ENCODE measurements at regions not wholly inside any gene's neighbourhood (a gene's known extent, or its start where the extent isn't known, plus 50 kb on each side); places are given as distances from the start of the nearest gene placed in this dataset.
A peak's percentile ranks its signal among the peaks of the same experiment; 100 is the strongest.

DNA sequence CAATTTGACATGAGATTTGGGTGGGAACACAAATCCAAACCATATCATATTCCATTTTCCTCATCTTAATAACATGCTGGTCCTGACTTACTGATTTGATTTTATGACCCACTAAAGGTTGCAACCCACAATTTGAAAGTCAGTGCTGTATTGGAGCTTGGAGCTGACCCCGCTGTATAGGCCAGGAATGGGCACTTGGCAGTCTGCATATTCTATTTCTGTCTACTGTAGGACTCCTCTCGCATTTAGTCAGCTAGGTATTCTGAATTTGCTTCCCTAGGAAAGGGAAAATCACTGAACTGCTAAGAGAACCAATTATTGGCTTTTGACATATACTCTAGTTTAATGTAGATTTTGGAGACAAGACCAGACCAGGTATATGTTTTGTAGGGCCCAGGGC, 157.0 kb downstream of the MFSD1 start:
- peaks cover 14% of the 10 kb centered on the region for H3K4me1 Mint-ChIP-seq (ENCODE audit: low read depth, unreplicated experiment)
- H3K27ac Mint-ChIP-seq (ENCODE audit: unreplicated experiment), result no peak overlapping the region
- H3K27me3 Mint-ChIP-seq (ENCODE audit: unreplicated experiment), result peaks cover 1% of the 10 kb centered on the region
- no peak overlapping the region for H3K4me3 Mint-ChIP-seq (ENCODE audit: unreplicated experiment)
- H3K36me3 Mint-ChIP-seq (ENCODE audit: unreplicated experiment), result peaks cover 2% of the 10 kb centered on the region
- peaks cover 2% of the 10 kb centered on the region for H3K9me3 Mint-ChIP-seq (ENCODE audit: unreplicated experiment)
- TF ChIP-seq, protein P1, sequence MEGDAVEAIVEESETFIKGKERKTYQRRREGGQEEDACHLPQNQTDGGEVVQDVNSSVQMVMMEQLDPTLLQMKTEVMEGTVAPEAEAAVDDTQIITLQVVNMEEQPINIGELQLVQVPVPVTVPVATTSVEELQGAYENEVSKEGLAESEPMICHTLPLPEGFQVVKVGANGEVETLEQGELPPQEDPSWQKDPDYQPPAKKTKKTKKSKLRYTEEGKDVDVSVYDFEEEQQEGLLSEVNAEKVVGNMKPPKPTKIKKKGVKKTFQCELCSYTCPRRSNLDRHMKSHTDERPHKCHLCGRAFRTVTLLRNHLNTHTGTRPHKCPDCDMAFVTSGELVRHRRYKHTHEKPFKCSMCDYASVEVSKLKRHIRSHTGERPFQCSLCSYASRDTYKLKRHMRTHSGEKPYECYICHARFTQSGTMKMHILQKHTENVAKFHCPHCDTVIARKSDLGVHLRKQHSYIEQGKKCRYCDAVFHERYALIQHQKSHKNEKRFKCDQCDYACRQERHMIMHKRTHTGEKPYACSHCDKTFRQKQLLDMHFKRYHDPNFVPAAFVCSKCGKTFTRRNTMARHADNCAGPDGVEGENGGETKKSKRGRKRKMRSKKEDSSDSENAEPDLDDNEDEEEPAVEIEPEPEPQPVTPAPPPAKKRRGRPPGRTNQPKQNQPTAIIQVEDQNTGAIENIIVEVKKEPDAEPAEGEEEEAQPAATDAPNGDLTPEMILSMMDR (IDR thresholded peaks at IDR 0.05; ENCODE audit: partially characterized antibody, unreplicated experiment), result no peak
- DNase-seq, result no peak

DNA sequence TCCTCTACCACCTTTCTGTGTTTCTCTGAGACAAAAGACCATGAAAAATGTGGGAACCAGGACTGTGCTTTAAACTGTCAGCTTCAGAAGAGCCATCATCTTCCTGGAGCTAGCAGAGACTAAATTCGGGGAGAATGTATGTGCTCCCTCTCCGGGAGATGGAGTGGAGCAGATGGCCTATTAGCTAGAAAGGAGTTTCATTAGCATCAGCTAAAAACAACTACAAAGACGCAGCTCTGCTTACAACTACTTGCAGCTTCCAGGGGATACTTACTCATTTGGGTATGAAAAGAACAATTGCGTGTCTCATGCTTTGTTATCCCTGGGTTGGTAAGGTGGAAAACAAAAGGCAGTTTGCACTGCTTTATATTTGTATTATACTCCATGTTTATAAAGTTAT, 159.6 kb downstream of the MFSD1 start:
- H3K9me3 Mint-ChIP-seq (ENCODE audit: unreplicated experiment), result peaks cover 2% of the 10 kb centered on the region
- peaks cover 14% of the 10 kb centered on the region for H3K4me1 Mint-ChIP-seq (ENCODE audit: low read depth, unreplicated experiment)
- peak overlapping the region; percentile 5 for H3K4me3 Mint-ChIP-seq (ENCODE audit: unreplicated experiment)
- H3K36me3 Mint-ChIP-seq (ENCODE audit: unreplicated experiment), result peaks cover 4% of the 10 kb centered on the region
- TF ChIP-seq, protein P1 (IDR thresholded peaks at IDR 0.05; ENCODE audit: partially characterized antibody, unreplicated experiment), result no peak
- peaks cover 1% of the 10 kb centered on the region for H3K27me3 Mint-ChIP-seq (ENCODE audit: unreplicated experiment)
- no peak for DNase-seq
- H3K27ac Mint-ChIP-seq (ENCODE audit: unreplicated experiment), result peak overlapping the region; percentile 44

DNA sequence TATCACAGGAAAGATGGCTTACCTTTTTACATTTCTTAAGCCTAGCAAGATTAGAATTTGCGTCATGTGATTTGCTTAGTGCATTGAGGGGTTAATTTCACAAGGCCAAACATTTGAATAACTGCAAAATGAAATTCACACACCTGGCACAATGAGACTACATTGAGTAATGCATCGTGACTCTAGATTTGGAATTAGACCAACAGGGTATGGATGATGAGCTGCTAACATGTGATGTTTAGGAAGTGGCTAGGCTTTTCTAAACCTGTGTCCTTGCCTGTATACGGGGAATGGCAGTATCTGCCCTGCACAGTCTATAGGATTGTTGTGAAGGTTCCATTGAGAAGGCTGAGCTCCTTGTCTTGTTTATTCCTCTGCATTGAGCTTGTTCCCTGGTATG, 160.1 kb downstream of the MFSD1 start:
- peaks cover 2% of the 10 kb centered on the region for H3K9me3 Mint-ChIP-seq (ENCODE audit: unreplicated experiment)

DNA sequence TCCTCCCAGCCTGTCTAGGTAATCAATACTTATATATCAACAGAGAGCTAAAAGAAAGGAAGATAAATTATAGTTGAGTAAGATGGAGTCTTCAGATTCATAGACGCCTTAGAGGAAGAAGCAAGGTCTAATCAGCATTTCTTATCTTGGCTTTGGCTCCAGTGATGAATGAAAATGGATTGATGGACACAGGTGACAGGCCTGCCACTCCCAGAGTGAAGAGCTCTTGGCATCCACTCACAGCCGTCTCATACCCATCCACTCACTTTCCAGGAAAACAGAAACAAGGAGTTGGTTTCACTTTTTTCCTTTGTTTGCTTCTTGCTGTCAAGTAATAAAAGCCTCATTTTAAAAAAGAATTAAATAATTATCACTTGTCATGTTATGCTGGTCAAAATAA, 168.2 kb downstream of the MFSD1 start:
- Mint-ChIP-seq H3K4me1 (ENCODE audit: low read depth, unreplicated experiment) (no peaks in the 10 kb centered on the region), H3K27me3 (ENCODE audit: unreplicated experiment) (no peaks in the 10 kb centered on the region), H3K9me3 (ENCODE audit: unreplicated experiment) (no peaks in the 10 kb centered on the region), H3K36me3 (ENCODE audit: unreplicated experiment) (no peaks in the 10 kb centered on the region), H3K4me3 (ENCODE audit: unreplicated experiment) (no peak overlapping the region), H3K27ac (ENCODE audit: unreplicated experiment) (no peak overlapping the region)
- DNase-seq, result no peak
- TF ChIP-seq, protein P1 (IDR thresholded peaks at IDR 0.05; ENCODE audit: partially characterized antibody, unreplicated experiment), result no peak

More for the DNA sequence above, 160.1 kb downstream of the MFSD1 start:
- TF ChIP-seq, protein P1 (IDR thresholded peaks at IDR 0.05; ENCODE audit: partially characterized antibody, unreplicated experiment), result no peak
- DNase-seq, result no peak
- Mint-ChIP-seq H3K4me3 (ENCODE audit: unreplicated experiment) (no peak overlapping the region), H3K4me1 (ENCODE audit: low read depth, unreplicated experiment) (peaks cover 14% of the 10 kb centered on the region), H3K27me3 (ENCODE audit: unreplicated experiment) (peaks cover 1% of the 10 kb centered on the region), H3K27ac (ENCODE audit: unreplicated experiment) (no peak overlapping the region), H3K36me3 (ENCODE audit: unreplicated experiment) (peaks cover 4% of the 10 kb centered on the region)

DNA sequence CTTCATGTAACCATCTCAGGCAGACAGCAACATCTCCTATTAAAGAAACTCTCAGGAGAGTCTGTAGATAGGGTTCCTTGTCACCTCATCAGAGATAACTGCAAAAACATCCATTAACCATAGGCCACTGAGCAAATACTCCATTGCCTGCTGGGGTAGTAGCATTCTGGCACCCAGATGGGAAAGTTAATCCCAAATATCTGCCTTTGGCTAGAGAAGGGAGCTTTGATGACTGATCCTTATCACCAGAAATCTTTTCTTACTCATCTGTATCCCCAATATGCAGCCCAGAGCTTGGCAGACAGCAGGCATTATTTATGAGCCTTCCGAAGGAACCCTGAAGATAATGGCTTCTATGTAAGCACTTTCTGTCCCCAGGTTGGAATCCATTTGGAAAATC, 173.1 kb downstream of the MFSD1 start:
- Mint-ChIP-seq H3K9me3 (ENCODE audit: unreplicated experiment) (no peaks in the 10 kb centered on the region), H3K4me3 (ENCODE audit: unreplicated experiment) (no peak overlapping the region), H3K36me3 (ENCODE audit: unreplicated experiment) (no peaks in the 10 kb centered on the region)

More for the DNA sequence above, 173.1 kb downstream of the MFSD1 start:
- DNase-seq, result no peak
- no peaks in the 10 kb centered on the region for H3K4me1 Mint-ChIP-seq (ENCODE audit: low read depth, unreplicated experiment)
- no peak overlapping the region for H3K27ac Mint-ChIP-seq (ENCODE audit: unreplicated experiment)
- no peaks in the 10 kb centered on the region for H3K27me3 Mint-ChIP-seq (ENCODE audit: unreplicated experiment)
- TF ChIP-seq, protein P1 (IDR thresholded peaks at IDR 0.05; ENCODE audit: partially characterized antibody, unreplicated experiment), result no peak
